GM12892 (cell line): ENCODE measurements at regions not wholly inside any gene's neighbourhood (a gene's known extent, or its start where the extent isn't known, plus 50 kb on each side); places are given as distances from the start of the nearest gene placed in this dataset.

Experiments
- DNase-seq: peaks from one replicate; pipeline ENCODE4 v3.0.0; 2011; ENCODE audit not compliant: insufficient read length
- FAIRE-seq: peaks from 2 replicates; lab custom pipeline; 2011; peaks lifted over from hg19 to GRCh38; lab: Jason Lieb, UNC
- POLR2A ChIP-seq: IDR thresholded peaks from 2 replicates; pipeline ENCODE4 v1.6.1; 2011; ENCODE audit warnings: low read depth, low read length, control low read depth
- POLR2AphosphoS5 ChIP-seq: IDR thresholded peaks from 2 replicates; pipeline ENCODE4 v1.6.1; 2011; ENCODE audit warnings: low read depth, low read length, control low read depth
- TAF1 ChIP-seq: IDR thresholded peaks from 2 replicates; pipeline ENCODE4 v1.6.1; 2011; ENCODE audit warnings: low read depth, mild to moderate bottlenecking, control low read depth, low read length, borderline replicate concordance

- FAIRE-seq (no peak), DNase-seq (no peak)
- TF ChIP-seq POLR2AphosphoS5 (no peak), POLR2A (no peak), TAF1 (no peak)
Observed at GRCh38 chr10:90588222-90588621, 269.6 kb downstream of the HTR7 start.

GRCh38 chr10:90589825-90590224 lies 268.0 kb downstream of the HTR7 start:
- TF ChIP-seq POLR2AphosphoS5 (no peak), TAF1 (no peak), POLR2A (no peak)
- FAIRE-seq (no peak), DNase-seq (no peak)

GRCh38 chr10:90591629-90592028 lies 266.2 kb downstream of the HTR7 start:
- DNase-seq (no peak), FAIRE-seq (no peak)
- TF ChIP-seq POLR2A (no peak), POLR2AphosphoS5 (no peak), TAF1 (no peak)

GRCh38 chr10:90592638-90593302 lies 265.1 kb downstream of the HTR7 start:
- TF ChIP-seq TAF1 (no peak), POLR2AphosphoS5 (no peak), POLR2A (no peak)
- FAIRE-seq (no peak), DNase-seq (no peak)

GRCh38 chr10:90598513-90598912 lies 259.3 kb downstream of the HTR7 start:
- DNase-seq = no peak
- TF ChIP-seq POLR2AphosphoS5 (no peak), TAF1 (no peak), POLR2A (no peak)
- FAIRE-seq = no peak

- DNase-seq = no peak
- FAIRE-seq = no peak
- TF ChIP-seq POLR2A = no peak
- TF ChIP-seq TAF1 = no peak
- TF ChIP-seq POLR2AphosphoS5 = no peak
Observed at GRCh38 chr10:90602862-90603610, 254.8 kb downstream of the HTR7 start.

GRCh38 chr10:90604636-90605035 lies 253.2 kb downstream of the HTR7 start:
- no peak for DNase-seq
- TF ChIP-seq POLR2AphosphoS5 (no peak), TAF1 (no peak), POLR2A (no peak)
- FAIRE-seq = no peak

GRCh38 chr10:90605506-90605905 lies 252.3 kb downstream of the HTR7 start:
- FAIRE-seq = no peak
- DNase-seq = no peak
- TF ChIP-seq TAF1 (no peak), POLR2AphosphoS5 (no peak), POLR2A (no peak)

GRCh38 chr10:90612276-90612675 lies 245.6 kb downstream of the HTR7 start:
- DNase-seq (no peak), FAIRE-seq (no peak)
- TF ChIP-seq POLR2AphosphoS5 = no peak
- TF ChIP-seq TAF1 = no peak
- TF ChIP-seq POLR2A = no peak

GRCh38 chr10:90614631-90615030 lies 243.2 kb downstream of the HTR7 start:
- TF ChIP-seq TAF1 (no peak), POLR2AphosphoS5 (no peak), POLR2A (no peak)
- FAIRE-seq = no peak
- no peak for DNase-seq

GRCh38 chr10:90621577-90621976 lies 236.3 kb downstream of the HTR7 start:
- DNase-seq = no peak
- no peak for FAIRE-seq
- no peak for TF ChIP-seq TAF1
- TF ChIP-seq POLR2AphosphoS5 = no peak
- TF ChIP-seq POLR2A = no peak
